ENCODE measurements at regions not wholly inside any gene's neighbourhood (a gene's known extent, or its start where the extent isn't known, plus 50 kb on each side); places are given as distances from the start of the nearest gene placed in this dataset.

DNA sequence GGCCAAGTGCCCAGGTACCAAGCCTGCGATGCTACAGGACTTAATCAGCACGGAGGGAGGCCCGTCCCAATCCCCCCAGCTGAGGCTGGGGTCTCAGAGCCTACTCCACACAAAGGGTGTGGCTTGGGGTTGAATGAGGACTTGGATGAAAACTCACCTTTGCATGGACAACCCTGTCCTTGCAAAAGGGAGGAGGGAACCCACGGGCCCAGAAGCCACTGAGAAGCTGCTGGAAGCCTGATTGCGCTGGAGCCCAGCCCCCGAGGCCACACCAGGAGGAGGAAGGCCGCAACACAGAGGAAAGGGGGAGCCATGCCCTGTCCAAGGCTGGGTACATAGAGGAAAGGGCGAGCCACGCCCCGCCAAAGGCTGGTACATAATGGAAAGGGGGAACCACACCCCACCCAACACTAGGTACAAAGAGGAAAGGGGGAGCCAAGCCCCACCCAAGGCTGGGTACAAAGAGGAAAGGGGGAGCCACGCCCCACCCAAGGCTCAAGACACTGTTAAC, 158.8 kb downstream of the DLL1 start:
- 83 to 87% methylated on average over 10 to 11 of the region's 11 CpGs for WGBS, 2 donors
- H3K4me3 ChIP-seq (ENCODE audit: low read depth in 1 of 2, low read length in 2 of 2): no peak overlapping the region

DNA sequence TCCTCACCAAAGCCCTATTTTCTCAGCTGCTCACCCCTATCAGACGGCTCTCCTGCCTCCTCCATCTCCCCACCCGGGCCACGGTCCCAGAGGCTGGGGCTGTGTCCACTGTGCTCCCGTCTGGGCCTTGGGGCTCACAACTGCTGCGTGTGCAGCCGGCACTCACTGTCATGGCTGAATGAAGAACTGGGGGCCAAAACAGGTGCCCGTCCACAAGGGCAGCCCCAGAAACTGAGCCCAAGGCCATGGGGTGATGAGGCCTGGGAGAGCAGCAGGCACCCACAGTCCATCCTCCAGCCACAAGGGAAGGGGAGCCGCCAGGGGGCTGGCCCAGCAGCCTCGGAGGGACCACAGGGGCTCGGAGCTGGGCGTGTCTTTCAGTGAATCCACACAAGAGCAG, 159.5 kb downstream of the DLL1 start:
- H3K36me3 ChIP-seq (ENCODE audit: control insufficient read depth in 2 of 2, insufficient read depth in 2 of 2, low read length in 1 of 2): no peaks in the 10 kb centered on the region
- H3K9me3 ChIP-seq (ENCODE audit: control insufficient read depth in 2 of 2, insufficient read depth in 1 of 2, low read depth in 1 of 2, low read length in 1 of 2): peaks cover 0 to 2% of the 10 kb centered on the region in 2 donors
- H3K4me1 ChIP-seq (ENCODE audit: control insufficient read depth in 2 of 2, insufficient read depth in 2 of 2, low read length in 1 of 2): peaks cover 3 to 7% of the 10 kb centered on the region in 2 donors
- no peaks in the 10 kb centered on the region for H3K27me3 ChIP-seq (ENCODE audit: control insufficient read depth in 1 of 2, insufficient read depth in 2 of 2, low read length in 2 of 2)
- 81 to 91% methylated on average over 11 of the region's 11 CpGs for WGBS, 2 donors
- H3K27ac ChIP-seq (ENCODE audit: low read depth in 2 of 2, low read length in 1 of 2): no peak overlapping the region
- no peak overlapping the region for H3K4me3 ChIP-seq (ENCODE audit: low read depth in 1 of 2, low read length in 2 of 2)

More for the DNA sequence above, 158.8 kb downstream of the DLL1 start:
- H3K27ac ChIP-seq (ENCODE audit: low read depth in 2 of 2, low read length in 1 of 2): no peak overlapping the region
- no peaks in the 10 kb centered on the region for H3K36me3 ChIP-seq (ENCODE audit: control insufficient read depth in 2 of 2, insufficient read depth in 2 of 2, low read length in 1 of 2)
- peaks cover 0 to 2% of the 10 kb centered on the region in 2 donors for H3K9me3 ChIP-seq (ENCODE audit: control insufficient read depth in 2 of 2, insufficient read depth in 1 of 2, low read depth in 1 of 2, low read length in 1 of 2)
- H3K27me3 ChIP-seq (ENCODE audit: control insufficient read depth in 1 of 2, insufficient read depth in 2 of 2, low read length in 2 of 2): no peaks in the 10 kb centered on the region
- H3K4me1 ChIP-seq (ENCODE audit: control insufficient read depth in 2 of 2, insufficient read depth in 2 of 2, low read length in 1 of 2): peaks cover 3 to 7% of the 10 kb centered on the region in 2 donors

DNA sequence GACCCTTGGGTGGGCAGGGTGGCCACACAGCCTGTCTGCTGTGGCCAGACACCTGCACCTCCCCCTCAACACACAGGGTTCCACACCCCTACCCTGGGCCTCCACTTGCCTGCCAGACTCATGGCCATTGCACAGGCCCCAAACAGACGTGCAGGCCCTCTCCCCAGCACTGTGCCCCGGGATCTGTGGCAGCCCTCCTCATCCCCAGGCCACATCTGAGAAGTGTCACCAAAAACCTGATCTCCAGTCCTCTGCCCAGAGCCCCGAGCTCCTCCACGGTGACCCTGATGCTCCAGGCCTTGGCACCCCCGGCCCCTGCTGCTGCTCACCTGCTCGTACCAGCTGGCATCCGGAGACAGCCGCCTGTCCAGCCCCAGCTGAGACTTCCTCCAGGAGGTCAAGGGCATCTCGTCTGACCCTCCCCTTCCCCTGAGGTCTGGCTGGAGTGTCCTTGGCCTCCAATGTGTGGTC, 160.1 kb downstream of the DLL1 start:
- H3K36me3 ChIP-seq (ENCODE audit: control insufficient read depth in 2 of 2, insufficient read depth in 2 of 2, low read length in 1 of 2): no peaks in the 10 kb centered on the region
- H3K4me1 ChIP-seq (ENCODE audit: control insufficient read depth in 2 of 2, insufficient read depth in 2 of 2, low read length in 1 of 2): peaks cover 3 to 7% of the 10 kb centered on the region in 2 donors
- peaks cover 0 to 2% of the 10 kb centered on the region in 2 donors for H3K9me3 ChIP-seq (ENCODE audit: control insufficient read depth in 2 of 2, insufficient read depth in 1 of 2, low read depth in 1 of 2, low read length in 1 of 2)
- H3K27ac ChIP-seq (ENCODE audit: low read depth in 2 of 2, low read length in 1 of 2): no peak overlapping the region
- WGBS, 2 donors: 77 to 81% methylated on average over 9 of the region's 9 CpGs
- no peaks in the 10 kb centered on the region for H3K27me3 ChIP-seq (ENCODE audit: control insufficient read depth in 1 of 2, insufficient read depth in 2 of 2, low read length in 2 of 2)
- no peak overlapping the region for H3K4me3 ChIP-seq (ENCODE audit: low read depth in 1 of 2, low read length in 2 of 2)

DNA sequence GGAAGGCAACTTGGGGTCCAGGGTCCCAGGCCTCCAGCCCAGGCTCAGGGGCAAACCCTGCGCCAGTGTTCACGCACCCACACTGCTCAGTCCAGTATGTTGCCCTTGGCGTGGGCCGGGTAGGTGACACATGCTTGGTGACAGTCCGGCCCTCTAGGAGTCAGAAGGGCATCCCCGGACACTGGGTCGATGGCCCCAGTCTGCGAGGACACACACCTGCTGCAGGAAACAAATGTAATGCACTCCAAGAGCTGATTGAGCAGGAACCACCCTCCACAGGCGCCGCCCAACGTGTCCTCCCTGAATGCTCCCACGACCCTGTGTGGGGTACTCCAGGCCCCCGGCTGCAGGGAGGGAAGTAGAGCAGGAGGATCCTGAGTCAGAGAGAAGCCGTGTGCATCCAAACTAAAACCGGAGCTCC, 160.7 kb downstream of the DLL1 start:
- WGBS, 2 donors: 75 to 79% methylated on average over 15 of the region's 15 CpGs
- Histone ChIP-seq H3K27ac (ENCODE audit: low read depth in 2 of 2, low read length in 1 of 2) (no peak overlapping the region), H3K9me3 (ENCODE audit: control insufficient read depth in 2 of 2, insufficient read depth in 1 of 2, low read depth in 1 of 2, low read length in 1 of 2) (peaks cover 0 to 2% of the 10 kb centered on the region in 2 donors), H3K4me3 (ENCODE audit: low read depth in 1 of 2, low read length in 2 of 2) (no peak overlapping the region), H3K36me3 (ENCODE audit: control insufficient read depth in 2 of 2, insufficient read depth in 2 of 2, low read length in 1 of 2) (no peaks in the 10 kb centered on the region), H3K27me3 (ENCODE audit: control insufficient read depth in 1 of 2, insufficient read depth in 2 of 2, low read length in 2 of 2) (no peaks in the 10 kb centered on the region), H3K4me1 (ENCODE audit: control insufficient read depth in 2 of 2, insufficient read depth in 2 of 2, low read length in 1 of 2) (peaks cover 3 to 7% of the 10 kb centered on the region in 2 donors)

DNA sequence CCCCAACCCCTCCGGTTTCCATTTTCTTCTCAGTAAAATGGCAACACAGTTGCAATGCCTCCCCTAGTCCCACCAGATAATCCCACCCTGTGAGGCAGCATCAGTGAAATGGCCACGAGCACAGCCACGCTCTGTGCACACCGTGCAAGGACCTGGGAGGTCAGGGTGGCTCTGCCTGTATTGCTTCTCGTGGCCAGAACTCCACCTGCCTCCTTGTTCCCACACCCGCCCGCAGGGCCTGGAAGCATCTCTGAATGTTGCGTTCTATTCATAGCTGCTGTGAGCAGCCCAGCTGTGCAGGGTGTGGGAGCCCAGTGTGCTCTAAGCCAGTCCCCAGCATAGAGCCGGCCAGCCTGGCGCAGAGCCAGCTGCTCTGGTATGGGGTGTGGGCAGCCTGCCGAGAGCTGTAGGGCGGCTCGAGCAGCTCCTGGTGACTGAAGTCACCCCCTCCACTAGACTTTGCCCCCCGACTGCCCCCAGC, 161.1 kb downstream of the DLL1 start:
- H3K36me3 ChIP-seq (ENCODE audit: control insufficient read depth in 2 of 2, insufficient read depth in 2 of 2, low read length in 1 of 2): no peaks in the 10 kb centered on the region
- WGBS, 2 donors: 22 to 25% methylated on average over 14 of the region's 14 CpGs
- H3K27ac ChIP-seq (ENCODE audit: low read depth in 2 of 2, low read length in 1 of 2): no peak overlapping the region
- no peaks in the 10 kb centered on the region for H3K27me3 ChIP-seq (ENCODE audit: control insufficient read depth in 1 of 2, insufficient read depth in 2 of 2, low read length in 2 of 2)
- H3K4me1 ChIP-seq (ENCODE audit: control insufficient read depth in 2 of 2, insufficient read depth in 2 of 2, low read length in 1 of 2): peaks cover 3 to 7% of the 10 kb centered on the region in 2 donors
- no peak overlapping the region for H3K4me3 ChIP-seq (ENCODE audit: low read depth in 1 of 2, low read length in 2 of 2)
- H3K9me3 ChIP-seq (ENCODE audit: control insufficient read depth in 2 of 2, insufficient read depth in 1 of 2, low read depth in 1 of 2, low read length in 1 of 2): peaks cover 0 to 2% of the 10 kb centered on the region in 2 donors

DNA sequence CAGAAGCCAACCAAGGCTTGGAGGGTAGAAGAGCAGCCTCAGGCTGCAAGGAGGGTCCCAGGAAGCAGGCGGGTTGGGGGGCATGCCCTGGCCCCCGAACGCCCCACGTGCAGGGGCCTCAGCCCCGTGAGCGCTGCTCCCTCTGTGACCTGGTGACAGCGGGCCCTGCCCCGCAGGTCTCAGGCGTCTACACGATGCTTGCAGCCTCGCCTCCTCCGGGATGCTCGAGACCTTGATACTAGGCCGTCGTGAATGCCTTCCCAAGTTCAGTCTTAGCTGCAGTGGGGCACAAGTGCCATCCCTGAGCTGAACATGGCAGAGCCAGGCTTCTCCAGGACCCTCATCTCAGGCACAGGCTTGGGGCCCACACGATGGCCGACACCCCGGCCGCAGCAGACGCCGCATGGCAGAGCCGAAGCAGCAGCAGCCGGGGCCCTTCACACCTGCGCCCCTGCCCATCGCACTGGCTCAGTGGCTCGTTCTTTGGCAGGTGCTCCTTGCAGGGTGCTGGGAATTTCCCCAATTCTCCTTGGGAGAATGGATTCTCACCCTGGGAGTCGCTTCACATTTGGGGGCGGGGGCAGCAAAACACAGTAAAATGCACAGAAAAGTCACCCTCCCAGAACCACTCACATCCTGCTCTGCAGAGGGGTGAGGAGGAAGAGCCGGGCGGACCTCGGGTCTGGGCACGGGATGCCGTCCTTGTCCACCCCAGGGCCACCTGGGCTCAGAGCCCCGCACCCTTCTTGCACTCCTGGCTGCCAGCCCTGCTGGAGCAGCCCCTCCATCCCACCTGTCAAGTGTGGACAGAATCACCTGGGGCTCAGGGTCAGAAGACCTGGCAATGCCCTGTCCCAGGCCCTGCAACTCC, 161.8 kb downstream of the DLL1 start:
- H3K36me3 ChIP-seq (ENCODE audit: control insufficient read depth in 2 of 2, insufficient read depth in 2 of 2, low read length in 1 of 2): no peaks in the 10 kb centered on the region
- 83 to 86% methylated on average over 34 of the region's 34 CpGs for WGBS, 2 donors

DNA sequence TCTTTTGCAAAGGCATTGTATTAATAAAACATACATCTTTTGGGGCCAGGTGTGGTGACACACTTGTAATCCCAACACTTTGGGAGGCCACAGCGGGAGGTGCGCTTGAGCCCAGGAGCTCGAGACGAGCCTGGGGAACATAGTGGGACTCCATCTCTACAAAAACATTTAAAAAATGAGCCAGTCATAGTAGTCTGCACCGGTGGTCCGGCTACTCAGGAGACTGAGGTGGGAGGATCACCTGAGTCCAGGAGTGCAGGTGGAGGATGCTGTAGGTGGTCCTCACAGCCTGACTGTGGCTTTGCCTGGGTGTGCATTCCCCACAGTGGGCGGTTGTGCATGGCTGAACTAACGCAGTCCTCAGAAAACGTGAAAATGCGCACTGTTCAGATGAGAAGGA, 162.5 kb downstream of the DLL1 start:
- 93% methylated on average over 10 of the region's 10 CpGs for WGBS, 2 donors

More for the DNA sequence above, 161.8 kb downstream of the DLL1 start:
- peaks cover 0 to 2% of the 10 kb centered on the region in 2 donors for H3K9me3 ChIP-seq (ENCODE audit: control insufficient read depth in 2 of 2, insufficient read depth in 1 of 2, low read depth in 1 of 2, low read length in 1 of 2)
- no peaks in the 10 kb centered on the region for H3K27me3 ChIP-seq (ENCODE audit: control insufficient read depth in 1 of 2, insufficient read depth in 2 of 2, low read length in 2 of 2)
- H3K4me3 ChIP-seq (ENCODE audit: low read depth in 1 of 2, low read length in 2 of 2): no peak overlapping the region
- peaks cover 3 to 7% of the 10 kb centered on the region in 2 donors for H3K4me1 ChIP-seq (ENCODE audit: control insufficient read depth in 2 of 2, insufficient read depth in 2 of 2, low read length in 1 of 2)
- H3K27ac ChIP-seq (ENCODE audit: low read depth in 2 of 2, low read length in 1 of 2): no peak overlapping the region

DNA sequence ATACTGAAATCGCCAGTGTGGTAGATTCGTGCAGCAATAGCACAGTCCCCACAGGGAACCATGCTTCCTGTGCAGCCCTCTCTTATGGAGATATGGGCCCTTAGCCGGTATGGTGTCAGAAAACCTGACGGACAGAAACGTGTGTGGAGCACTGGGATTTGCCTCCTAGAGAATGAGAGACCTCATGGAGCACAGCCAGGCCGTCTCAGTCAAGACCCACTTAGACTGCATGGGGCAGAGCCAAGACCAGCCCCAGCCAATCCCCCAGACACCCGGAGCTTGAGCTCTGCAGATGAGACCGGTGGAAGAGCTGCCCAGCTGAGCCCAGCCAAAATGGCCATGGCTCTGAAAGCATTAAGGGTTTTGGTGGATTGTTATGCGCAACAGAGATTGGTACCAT, 163.7 kb downstream of the DLL1 start:
- H3K27ac ChIP-seq (ENCODE audit: low read depth in 2 of 2, low read length in 1 of 2): no peak overlapping the region
- peaks cover 3 to 7% of the 10 kb centered on the region in 2 donors for H3K4me1 ChIP-seq (ENCODE audit: control insufficient read depth in 2 of 2, insufficient read depth in 2 of 2, low read length in 1 of 2)
- no peaks in the 10 kb centered on the region for H3K36me3 ChIP-seq (ENCODE audit: control insufficient read depth in 2 of 2, insufficient read depth in 2 of 2, low read length in 1 of 2)
- H3K4me3 ChIP-seq (ENCODE audit: low read depth in 1 of 2, low read length in 2 of 2): no peak overlapping the region
- H3K9me3 ChIP-seq (ENCODE audit: control insufficient read depth in 2 of 2, insufficient read depth in 1 of 2, low read depth in 1 of 2, low read length in 1 of 2): peaks cover 0 to 1% of the 10 kb centered on the region in 2 donors
- WGBS, 2 donors: 93% methylated on average over 9 of the region's 9 CpGs
- H3K27me3 ChIP-seq (ENCODE audit: control insufficient read depth in 1 of 2, insufficient read depth in 2 of 2, low read length in 2 of 2): no peaks in the 10 kb centered on the region

More for the DNA sequence above, 162.5 kb downstream of the DLL1 start:
- no peaks in the 10 kb centered on the region for H3K36me3 ChIP-seq (ENCODE audit: control insufficient read depth in 2 of 2, insufficient read depth in 2 of 2, low read length in 1 of 2)
- no peak overlapping the region for H3K27ac ChIP-seq (ENCODE audit: low read depth in 2 of 2, low read length in 1 of 2)
- no peak overlapping the region for H3K4me3 ChIP-seq (ENCODE audit: low read depth in 1 of 2, low read length in 2 of 2)
- H3K9me3 ChIP-seq (ENCODE audit: control insufficient read depth in 2 of 2, insufficient read depth in 1 of 2, low read depth in 1 of 2, low read length in 1 of 2): peaks cover 0 to 2% of the 10 kb centered on the region in 2 donors
- no peaks in the 10 kb centered on the region for H3K27me3 ChIP-seq (ENCODE audit: control insufficient read depth in 1 of 2, insufficient read depth in 2 of 2, low read length in 2 of 2)
- H3K4me1 ChIP-seq (ENCODE audit: control insufficient read depth in 2 of 2, insufficient read depth in 2 of 2, low read length in 1 of 2): peaks cover 3 to 7% of the 10 kb centered on the region in 2 donors

DNA sequence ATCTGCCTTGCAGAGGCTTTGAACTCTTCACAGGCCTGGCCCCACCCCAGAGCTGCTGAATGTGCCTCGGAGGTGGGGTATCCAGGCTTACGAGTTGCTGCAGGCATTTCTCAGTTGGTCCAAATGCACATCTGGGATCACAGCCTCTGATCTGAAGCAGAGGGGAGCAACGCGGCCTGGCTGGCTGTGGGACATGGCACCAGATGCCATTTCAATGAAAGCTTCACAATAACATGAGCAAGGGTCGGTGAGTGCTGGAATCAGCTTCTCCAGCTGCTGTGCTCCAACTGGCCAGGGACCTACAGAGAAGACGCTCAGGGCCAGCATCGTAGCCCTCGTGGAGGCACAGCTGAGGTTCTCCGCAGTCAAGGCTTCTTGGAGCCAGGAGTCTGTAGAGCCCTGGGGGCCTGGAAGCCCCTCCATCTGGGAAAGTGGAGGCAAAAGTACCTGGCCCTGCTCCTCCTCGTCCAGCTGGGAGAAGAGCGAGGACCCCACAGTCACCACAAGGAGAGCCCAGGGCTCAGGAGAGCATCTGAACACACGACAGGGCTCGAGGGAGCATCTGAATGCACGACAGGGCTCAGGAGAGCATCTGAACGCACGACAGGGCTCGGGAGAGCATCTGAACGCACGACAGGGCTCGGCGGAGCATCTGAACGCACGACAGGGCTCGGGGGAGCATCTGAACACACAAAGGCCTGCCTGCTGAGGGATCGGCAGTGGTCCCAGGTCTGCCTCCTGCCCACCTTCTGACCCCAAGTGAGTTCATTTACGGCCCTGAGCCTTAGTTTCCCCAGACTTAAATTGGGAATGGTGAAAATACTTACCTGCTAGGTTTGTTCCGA, 165.2 kb downstream of the DLL1 start:
- no peaks in the 10 kb centered on the region for H3K9me3 ChIP-seq (ENCODE audit: control insufficient read depth in 2 of 2, insufficient read depth in 1 of 2, low read depth in 1 of 2, low read length in 1 of 2)
- H3K27ac ChIP-seq (ENCODE audit: low read depth in 2 of 2, low read length in 1 of 2): no peak overlapping the region
- peaks cover 3 to 7% of the 10 kb centered on the region in 2 donors for H3K4me1 ChIP-seq (ENCODE audit: control insufficient read depth in 2 of 2, insufficient read depth in 2 of 2, low read length in 1 of 2)
- H3K27me3 ChIP-seq (ENCODE audit: control insufficient read depth in 1 of 2, insufficient read depth in 2 of 2, low read length in 2 of 2): no peaks in the 10 kb centered on the region
- no peaks in the 10 kb centered on the region for H3K36me3 ChIP-seq (ENCODE audit: control insufficient read depth in 2 of 2, insufficient read depth in 2 of 2, low read length in 1 of 2)
- WGBS, 2 donors: 83 to 88% methylated on average over 27 of the region's 27 CpGs
- H3K4me3 ChIP-seq (ENCODE audit: low read depth in 1 of 2, low read length in 2 of 2): no peak overlapping the region

Data from esophagus (tissue), 2 donors.